CD14-positive monocyte (primary cell): ENCODE measurements at regions not wholly inside any gene's neighbourhood (a gene's known extent, or its start where the extent isn't known, plus 50 kb on each side); places are given as distances from the start of the nearest gene placed in this dataset.

Experiments
- DNase-seq, 3 donors: peaks; one replicate each; pipeline ENCODE4 v3.0.0-alpha.2; 2011 to 2022
- H2AFZ ChIP-seq: 2 replicates; pipeline ENCODE4 v1.6.0; 2012; ENCODE audit warnings: mild to moderate bottlenecking, low read depth, low read length, inconsistent platforms; ENCODE audit not compliant: insufficient read depth, poor library complexity, severe bottlenecking
- H3K27ac ChIP-seq, 2 donors: 1 replicate in 1 of 2; 2 replicates in 1 of 2; pipeline ENCODE4 v1.5.1; 2012 to 2013; ENCODE audit warnings: low read length in 2 of 2, control low read depth in 1 of 2, inconsistent platforms in 1 of 2, low read depth in 1 of 2, mild to moderate bottlenecking in 1 of 2
- H3K27me3 ChIP-seq, 2 donors: one replicate each; pipeline versions ENCODE4 v1.6.0 to v1.6.1; 2011 to 2013; ENCODE audit warnings: low read length in 2 of 2; ENCODE audit not compliant: control insufficient read depth in 2 of 2, insufficient read depth in 2 of 2
- H3K36me3 ChIP-seq, 2 donors: replicated peaks in 1 of 2; 1 replicate in 1 of 2; 2 replicates in 1 of 2; pipeline versions ENCODE4 v1.5.1 to v1.6.1; 2012 to 2013; ENCODE audit warnings: low read length in 2 of 2, control low read depth in 1 of 2, inconsistent platforms in 1 of 2, mild to moderate bottlenecking in 1 of 2; ENCODE audit not compliant: insufficient read depth in 2 of 2, control insufficient read depth in 1 of 2
- H3K4me1 ChIP-seq, 2 donors: 1 replicate in 1 of 2; 2 replicates in 1 of 2; pipeline versions ENCODE4 v1.5.1 to v1.6.1; 2012 to 2013; ENCODE audit warnings: low read length in 2 of 2, control low read depth in 1 of 2, inconsistent platforms in 1 of 2, mild to moderate bottlenecking in 1 of 2, moderate library complexity in 1 of 2; ENCODE audit not compliant: insufficient read depth in 2 of 2, control insufficient read depth in 1 of 2
- H3K4me2 ChIP-seq: replicated peaks from 2 replicates; pipeline ENCODE3; 2012; ENCODE audit warnings: low read length, moderate library complexity, mild to moderate bottlenecking; ENCODE audit not compliant: poor library complexity, severe bottlenecking; ENCODE audit errors: extremely low read depth
- H3K4me3 ChIP-seq, 3 experiments: fragments of 200-600 bp in 1 of 3; sonication (generic) in 1 of 3; replicated peaks in 1 of 3; 1 replicate in 2 of 3; 2 replicates in 1 of 3; pipeline ENCODE4 v1.5.1; 2011 to 2013; ENCODE audit warnings: low read length in 3 of 3, mild to moderate bottlenecking in 3 of 3, control low read depth in 2 of 3, low read depth in 2 of 3, inconsistent platforms in 1 of 3, moderate library complexity in 1 of 3
- H3K79me2 ChIP-seq: 2 replicates; pipeline ENCODE4 v1.6.0; 2012; ENCODE audit warnings: mild to moderate bottlenecking, control low read depth, inconsistent platforms, low read length, moderate library complexity; ENCODE audit not compliant: insufficient read depth
- H3K9ac ChIP-seq: 2 replicates; pipeline ENCODE4 v1.6.0; 2017; ENCODE audit warnings: low read length, mild to moderate bottlenecking; ENCODE audit not compliant: insufficient read depth, poor library complexity, severe bottlenecking
- H3K9me3 ChIP-seq, 2 donors: replicated peaks in 1 of 2; 1 replicate in 1 of 2; 2 replicates in 1 of 2; pipeline versions ENCODE4 v1.5.1 to v1.6.1; 2012 to 2013; ENCODE audit warnings: low read length in 2 of 2, control low read depth in 1 of 2; ENCODE audit not compliant: control insufficient read depth in 1 of 2, insufficient read depth in 1 of 2
- H4K20me1 ChIP-seq: 2 replicates; pipeline ENCODE4 v1.6.0; 2012; ENCODE audit warnings: mild to moderate bottlenecking, low read length, control low read depth, moderate library complexity; ENCODE audit not compliant: insufficient read depth
- H3K27ac Mint-ChIP-seq, 7 donors: one replicate each; pipeline ENCODE4 v1.8.0; 2020; ENCODE audit warnings: mild to moderate bottlenecking in 7 of 7, mixed read lengths in 7 of 7, moderate library complexity in 6 of 7, inconsistent platforms in 2 of 7
- H3K27me3 Mint-ChIP-seq, 3 donors: one replicate each; pipeline ENCODE4 v1.8.0; 2021 to 2022; ENCODE audit warnings: low read depth in 3 of 3, mild to moderate bottlenecking in 3 of 3, mixed read lengths in 3 of 3, moderate library complexity in 3 of 3, inconsistent platforms in 1 of 3
- H3K36me3 Mint-ChIP-seq, 2 donors: one replicate each; pipeline ENCODE4 v1.8.0; 2020; ENCODE audit warnings: mixed read lengths in 2 of 2, inconsistent platforms in 1 of 2, mild to moderate bottlenecking in 1 of 2
- H3K4me1 Mint-ChIP-seq: one replicate; pipeline ENCODE4 v1.8.0; 2020; ENCODE audit warnings: mild to moderate bottlenecking, mixed read lengths
- H3K4me3 Mint-ChIP-seq, 2 donors: one replicate each; pipeline ENCODE4 v1.8.0; 2020; ENCODE audit warnings: mild to moderate bottlenecking in 2 of 2, mixed read lengths in 2 of 2, moderate library complexity in 1 of 2
- H3K9me3 Mint-ChIP-seq, 7 donors: one replicate each; pipeline ENCODE4 v1.8.0; 2020 to 2022; ENCODE audit warnings: mixed read lengths in 7 of 7, mild to moderate bottlenecking in 6 of 7, moderate library complexity in 6 of 7, inconsistent platforms in 2 of 7
- WGBS: methylation state at CpG from one replicate; pipeline ENCODE4 v1.1.5; 2013; ENCODE audit warnings: missing lambda C conversion rate; ENCODE audit not compliant: insufficient coverage; 5-methylcytosine and 5-hydroxymethylcytosine counted together
- intact Hi-C, 2 donors: fragments of 100-400 bp; cut with micrococcal nuclease; formaldehyde crosslinking; loops; one replicate each; pipeline versions ENCODE4 v1.15.0 to v1.15.1; 2023
- TF ChIP-seq, protein P1 (sequence below): fragments of 200-600 bp; IDR thresholded peaks from one replicate; pipeline ENCODE4 v1.8.0; 2022; ENCODE audit warnings: antibody characterized with exemption, mild to moderate bottlenecking

DNA sequence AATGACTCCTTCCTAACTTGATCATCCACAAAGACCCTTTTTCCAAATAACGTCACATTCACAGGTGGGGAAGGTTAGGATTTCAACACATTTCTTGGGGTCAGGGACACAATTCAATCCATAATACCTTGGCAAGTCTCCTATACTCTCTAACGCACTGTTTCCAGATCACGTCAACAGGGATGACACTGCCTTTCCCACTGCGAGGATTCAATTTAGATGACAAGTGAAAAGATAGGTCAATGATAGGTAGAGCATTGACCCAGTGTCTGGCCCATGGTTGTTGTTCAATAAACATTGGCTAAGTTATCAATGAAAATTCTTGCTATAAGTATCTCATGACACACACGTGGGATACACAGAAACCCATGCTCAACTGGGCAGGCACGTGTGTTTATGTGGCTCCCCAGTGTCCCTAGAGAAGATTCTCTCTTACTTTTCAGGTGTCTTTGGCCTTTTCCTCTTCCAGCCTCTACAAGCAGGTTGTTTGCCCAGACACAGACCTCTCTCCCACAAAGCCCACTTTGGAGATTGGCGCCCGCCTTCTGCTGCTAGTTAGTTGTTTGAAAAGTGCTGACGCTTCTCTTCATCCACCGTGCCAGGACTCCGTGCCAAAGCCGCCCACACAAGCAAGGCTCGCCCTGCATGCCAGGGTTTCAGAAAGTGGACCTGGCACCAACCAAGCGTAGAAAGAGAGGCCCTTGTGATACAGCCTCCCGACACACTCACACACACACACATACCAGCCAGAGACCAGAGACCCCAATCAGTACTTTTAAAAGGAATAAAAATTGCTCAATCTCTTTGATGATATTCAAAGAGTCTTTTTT, 594.5 kb downstream of the BNC2 start:
- H3K27me3 Mint-ChIP-seq: peaks cover 0 to 3% (median 2%) of the 10 kb centered on the region in 3 donors
- H3K9me3 ChIP-seq: no peaks in the 10 kb centered on the region
- H3K27ac ChIP-seq: no peak overlapping the region
- H4K20me1 ChIP-seq: no peaks in the 10 kb centered on the region
- peaks cover 4% of the 10 kb centered on the region for H3K4me1 Mint-ChIP-seq
- TF ChIP-seq, protein P1, sequence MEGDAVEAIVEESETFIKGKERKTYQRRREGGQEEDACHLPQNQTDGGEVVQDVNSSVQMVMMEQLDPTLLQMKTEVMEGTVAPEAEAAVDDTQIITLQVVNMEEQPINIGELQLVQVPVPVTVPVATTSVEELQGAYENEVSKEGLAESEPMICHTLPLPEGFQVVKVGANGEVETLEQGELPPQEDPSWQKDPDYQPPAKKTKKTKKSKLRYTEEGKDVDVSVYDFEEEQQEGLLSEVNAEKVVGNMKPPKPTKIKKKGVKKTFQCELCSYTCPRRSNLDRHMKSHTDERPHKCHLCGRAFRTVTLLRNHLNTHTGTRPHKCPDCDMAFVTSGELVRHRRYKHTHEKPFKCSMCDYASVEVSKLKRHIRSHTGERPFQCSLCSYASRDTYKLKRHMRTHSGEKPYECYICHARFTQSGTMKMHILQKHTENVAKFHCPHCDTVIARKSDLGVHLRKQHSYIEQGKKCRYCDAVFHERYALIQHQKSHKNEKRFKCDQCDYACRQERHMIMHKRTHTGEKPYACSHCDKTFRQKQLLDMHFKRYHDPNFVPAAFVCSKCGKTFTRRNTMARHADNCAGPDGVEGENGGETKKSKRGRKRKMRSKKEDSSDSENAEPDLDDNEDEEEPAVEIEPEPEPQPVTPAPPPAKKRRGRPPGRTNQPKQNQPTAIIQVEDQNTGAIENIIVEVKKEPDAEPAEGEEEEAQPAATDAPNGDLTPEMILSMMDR: no peak
- H3K36me3 Mint-ChIP-seq: no peaks in the 10 kb centered on the region
- H3K9ac ChIP-seq: no peak overlapping the region
- no peak overlapping the region for H2AFZ ChIP-seq
- no peak overlapping the region for H3K4me3 Mint-ChIP-seq
- no peaks in the 10 kb centered on the region for H3K4me1 ChIP-seq
- no peaks in the 10 kb centered on the region for H3K27me3 ChIP-seq
- no peak overlapping the region for H3K4me2 ChIP-seq
- H3K36me3 ChIP-seq: no peaks in the 10 kb centered on the region
- no peak for DNase-seq
- H3K79me2 ChIP-seq: no peaks in the 10 kb centered on the region
- H3K4me3 ChIP-seq: no peak overlapping the region
- peak overlapping the region in 2 of 7 donors; percentile 13 to 32 for H3K27ac Mint-ChIP-seq
- WGBS: 94% methylated on average over 7 of the region's 15 CpGs
- intact Hi-C loops: no loop called here
- peaks cover 0 to 7% (median 1%) of the 10 kb centered on the region in 7 donors for H3K9me3 Mint-ChIP-seq

DNA sequence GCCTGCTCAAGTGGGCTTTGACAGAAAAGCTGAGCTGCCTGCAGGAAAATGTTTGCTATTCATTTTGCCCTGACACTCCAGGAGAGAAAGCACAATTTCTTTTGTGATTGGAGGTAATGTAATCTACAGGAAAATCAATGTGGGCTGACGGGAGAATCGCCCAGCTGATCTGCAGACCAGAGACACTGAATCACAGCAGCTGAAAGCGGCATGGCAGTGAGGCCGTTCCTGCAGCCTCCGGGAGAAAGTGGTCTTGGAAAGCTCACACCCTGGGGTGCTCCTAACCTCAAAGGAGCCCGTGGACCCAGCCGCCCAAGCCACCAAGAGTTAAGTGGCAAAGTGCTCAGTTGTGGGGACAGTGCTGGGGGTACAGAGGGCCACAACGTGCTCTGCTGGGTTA, 593.6 kb downstream of the BNC2 start:
- Histone ChIP-seq H3K36me3 (no peaks in the 10 kb centered on the region), H3K4me3 (no peak overlapping the region), H3K4me2 (no peak overlapping the region), H3K27me3 (no peaks in the 10 kb centered on the region), H2AFZ (no peak overlapping the region), H3K27ac (no peak overlapping the region), H3K9ac (no peak overlapping the region), H3K79me2 (no peaks in the 10 kb centered on the region), H3K4me1 (no peaks in the 10 kb centered on the region), H3K9me3 (no peaks in the 10 kb centered on the region), H4K20me1 (no peaks in the 10 kb centered on the region)
- WGBS: 90% methylated on average over 5 of the region's 8 CpGs
- peaks cover 0 to 4% (median 2%) of the 10 kb centered on the region in 3 donors for H3K27me3 Mint-ChIP-seq
- H3K9me3 Mint-ChIP-seq: peaks cover 0 to 7% (median 1%) of the 10 kb centered on the region in 7 donors
- intact Hi-C loops: no loop called here
- TF ChIP-seq, protein P1: no peak
- H3K4me1 Mint-ChIP-seq: peaks cover 4% of the 10 kb centered on the region
- H3K4me3 Mint-ChIP-seq: no peak overlapping the region
- H3K36me3 Mint-ChIP-seq: no peaks in the 10 kb centered on the region
- no peak overlapping the region for H3K27ac Mint-ChIP-seq
- DNase-seq: no peak
